HCT116 (cell line): ENCODE measurements at regions not wholly inside any gene's neighbourhood (a gene's known extent, or its start where the extent isn't known, plus 50 kb on each side); places are given as distances from the start of the nearest gene placed in this dataset.

ENCODE experiments used
- CTCF ChIP-seq, 3 experiments: fragments of 200-600 bp in 1 of 3; sonication (generic) in 1 of 3; IDR thresholded peaks in 2 of 3; conservative IDR thresholded peaks in 1 of 3; 2 replicates each; pipeline ENCODE4 v1.5.1; 2012 to 2017; ENCODE audit warnings: low read depth in 2 of 3, low read length in 2 of 3, antibody characterized with exemption in 1 of 3, borderline replicate concordance in 1 of 3, control low read depth in 1 of 3, mild to moderate bottlenecking in 1 of 3, mixed read lengths in 1 of 3, mixed run types in 1 of 3, moderate library complexity in 1 of 3; ENCODE audit not compliant: insufficient read depth in 1 of 3
- EGR1 ChIP-seq: IDR thresholded peaks from 2 replicates; pipeline ENCODE4 v1.6.1; 2012; ENCODE audit warnings: low read depth
- MAX ChIP-seq: IDR thresholded peaks from 2 replicates; pipeline ENCODE4 v1.6.1; 2012
- POLR2A ChIP-seq: IDR thresholded peaks from 2 replicates; pipeline ENCODE4 v1.7.0; 2011; ENCODE audit warnings: borderline replicate concordance; ENCODE audit not compliant: insufficient read depth, insufficient read length; ENCODE audit errors: extremely low read depth
- SRF ChIP-seq: IDR thresholded peaks from 2 replicates; pipeline ENCODE4 v1.6.1; 2012; ENCODE audit warnings: low read depth
- ZNF274 ChIP-seq: fragments of 200-500 bp; sonication (Bioruptor generic); IDR thresholded peaks from 2 replicates; pipeline ENCODE4 v1.6.1; 2014; ENCODE audit warnings: mild to moderate bottlenecking, low read depth, low read length, inconsistent platforms

GRCh38 chr7:28879105-28879504 is 79.0 kb downstream of the TRIL start:
- TF ChIP-seq CTCF (IDR thresholded peaks at IDR 0.05 in 2 of 3, conservative IDR thresholded peaks at IDR 0.05 in 1 of 3; ENCODE audit: borderline replicate concordance in 1 of 3, insufficient read depth in 1 of 3, low read depth in 2 of 3, low read length in 2 of 3) (0 out of 6 replicates have a peak, but pooled peaks of 2 of the 3 experiments have one; percentile 3 to 16), POLR2A (no peak), SRF (no peak), MAX (no peak), ZNF274 (no peak), EGR1 (no peak)
